ENCODE measurements at regions not wholly inside any gene's neighbourhood (a gene's known extent, or its start where the extent isn't known, plus 50 kb on each side); places are given as distances from the start of the nearest gene placed in this dataset.

- POLR2A ChIA-PET, result no interaction called here
- CTCF ChIA-PET, result no interaction called here
- no peak for ATAC-seq
- in situ Hi-C loops (cut with MboI) (no loop called here), intact Hi-C loops (cut with micrococcal nuclease; ENCODE audit: unreplicated experiment) (no loop called here)
- RAD21 ChIA-PET (ENCODE audit: unreplicated experiment), result no interaction called here
- SMC1A ChIA-PET (ENCODE audit: uncharacterized antibody, unreplicated experiment), result interaction anchor here (1.0 kb wide), 1 partner anchor 37 kb away, joined by 3 read pairs; no protein-coding TSS in a partner anchor
- WGBS (ENCODE audit: insufficient coverage, insufficient replicate concordance, low lambda C conversion rate, missing lambda C conversion rate), result 2% methylated on average over 2 of the region's 2 CpGs
- no peak for FAIRE-seq
- no peak for DNase-seq (ENCODE audit: low read depth, low spot score)
- Histone ChIP-seq H3K79me2 (ENCODE audit: control insufficient read depth, insufficient read depth, low read length) (no peaks in the 10 kb centered on the region), H3K9ac (ENCODE audit: control insufficient read depth, insufficient read depth, low read length) (no peak overlapping the region), H3K4me2 (ENCODE audit: control insufficient read depth, insufficient read depth) (no peak overlapping the region), H3K9me3 (replicated peaks; ENCODE audit: control insufficient read depth, insufficient read depth, low read length) (no peaks in the 10 kb centered on the region), H2AFZ (ENCODE audit: control insufficient read depth, low read depth, low read length) (no peak overlapping the region), H3K36me3 (ENCODE audit: control insufficient read depth in 2 of 2, insufficient read depth in 2 of 2, low read length in 1 of 2) (no peaks in the 10 kb centered on the region), H4K20me1 (ENCODE audit: control insufficient read depth, insufficient read depth) (no peaks in the 10 kb centered on the region), H3K27me3 (replicated peaks in 1 of 2; ENCODE audit: control insufficient read depth in 2 of 2, insufficient read depth in 2 of 2, low read length in 1 of 2) (no peaks in the 10 kb centered on the region), H3K4me1 (ENCODE audit: control insufficient read depth, insufficient read depth, low read length) (no peaks in the 10 kb centered on the region), H3K27ac (ENCODE audit: control insufficient read depth, insufficient read depth) (no peak overlapping the region), H3K4me3 (no peak overlapping the region)
- no peak for TF ChIP-seq ZNF24 (IDR thresholded peaks at IDR 0.05)
- TF ChIP-seq ZNF687 (IDR thresholded peaks at IDR 0.05), result no peak
- no peak for TF ChIP-seq TARDBP (IDR thresholded peaks at IDR 0.05; ENCODE audit: borderline replicate concordance)
- TF ChIP-seq CEBPB (IDR thresholded peaks at IDR 0.05; ENCODE audit: borderline replicate concordance in 1 of 2, low read depth in 2 of 2, low read length in 2 of 2), result no peak
- no peak for TF ChIP-seq MXI1 (IDR thresholded peaks at IDR 0.05; ENCODE audit: low read depth, low read length)
- no peak for TF ChIP-seq NBN (IDR thresholded peaks at IDR 0.05)
- TF ChIP-seq EZH2 (IDR thresholded peaks at IDR 0.05; ENCODE audit: borderline replicate concordance, control insufficient read depth, low read depth, low read length), result no peak
- TF ChIP-seq ATF7 (IDR thresholded peaks at IDR 0.05; ENCODE audit: low read depth), result no peak
- no peak for TF ChIP-seq EGR1 (IDR thresholded peaks at IDR 0.05; ENCODE audit: borderline replicate concordance in 1 of 2, low read depth in 2 of 2, low read length in 2 of 2)
- no TSS peak for BruUV-seq (replicated peaks)
Observed at GRCh38 chr3:86410587-86410986, 580.4 kb downstream of the VGLL3 start.
